ENCODE measurements at regions not wholly inside any gene's neighbourhood (a gene's known extent, or its start where the extent isn't known, plus 50 kb on each side); places are given as distances from the start of the nearest gene placed in this dataset.

DNA sequence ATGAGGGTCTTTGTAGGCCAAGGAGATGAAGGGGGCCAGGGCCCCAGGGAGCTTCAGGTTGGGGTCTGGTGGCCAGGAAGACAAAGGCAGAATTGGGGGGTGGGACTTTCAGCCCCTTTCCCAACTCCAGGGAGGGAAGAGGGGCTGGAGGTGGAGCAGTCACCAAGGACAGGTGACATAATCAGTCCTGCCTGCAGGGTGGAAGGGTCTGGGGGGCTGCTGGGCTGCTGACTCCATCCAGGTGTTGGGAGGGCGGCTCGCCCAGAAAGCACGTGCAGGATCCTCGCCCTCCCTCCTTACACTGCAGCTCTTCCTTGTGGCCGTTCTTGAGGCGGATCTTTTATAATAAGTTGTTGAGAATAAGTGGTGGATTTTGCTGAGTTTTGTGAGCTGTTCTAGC is 1491.1 kb downstream of the TBC1D22A start:
- TF ChIP-seq, protein P1, sequence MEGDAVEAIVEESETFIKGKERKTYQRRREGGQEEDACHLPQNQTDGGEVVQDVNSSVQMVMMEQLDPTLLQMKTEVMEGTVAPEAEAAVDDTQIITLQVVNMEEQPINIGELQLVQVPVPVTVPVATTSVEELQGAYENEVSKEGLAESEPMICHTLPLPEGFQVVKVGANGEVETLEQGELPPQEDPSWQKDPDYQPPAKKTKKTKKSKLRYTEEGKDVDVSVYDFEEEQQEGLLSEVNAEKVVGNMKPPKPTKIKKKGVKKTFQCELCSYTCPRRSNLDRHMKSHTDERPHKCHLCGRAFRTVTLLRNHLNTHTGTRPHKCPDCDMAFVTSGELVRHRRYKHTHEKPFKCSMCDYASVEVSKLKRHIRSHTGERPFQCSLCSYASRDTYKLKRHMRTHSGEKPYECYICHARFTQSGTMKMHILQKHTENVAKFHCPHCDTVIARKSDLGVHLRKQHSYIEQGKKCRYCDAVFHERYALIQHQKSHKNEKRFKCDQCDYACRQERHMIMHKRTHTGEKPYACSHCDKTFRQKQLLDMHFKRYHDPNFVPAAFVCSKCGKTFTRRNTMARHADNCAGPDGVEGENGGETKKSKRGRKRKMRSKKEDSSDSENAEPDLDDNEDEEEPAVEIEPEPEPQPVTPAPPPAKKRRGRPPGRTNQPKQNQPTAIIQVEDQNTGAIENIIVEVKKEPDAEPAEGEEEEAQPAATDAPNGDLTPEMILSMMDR (IDR thresholded peaks at IDR 0.05; ENCODE audit: borderline replicate concordance, insufficient read depth, low read depth, low read length) = no peak
- H3K4me3 ChIP-seq (ENCODE audit: low read depth, low read length) = no peak overlapping the region

DNA sequence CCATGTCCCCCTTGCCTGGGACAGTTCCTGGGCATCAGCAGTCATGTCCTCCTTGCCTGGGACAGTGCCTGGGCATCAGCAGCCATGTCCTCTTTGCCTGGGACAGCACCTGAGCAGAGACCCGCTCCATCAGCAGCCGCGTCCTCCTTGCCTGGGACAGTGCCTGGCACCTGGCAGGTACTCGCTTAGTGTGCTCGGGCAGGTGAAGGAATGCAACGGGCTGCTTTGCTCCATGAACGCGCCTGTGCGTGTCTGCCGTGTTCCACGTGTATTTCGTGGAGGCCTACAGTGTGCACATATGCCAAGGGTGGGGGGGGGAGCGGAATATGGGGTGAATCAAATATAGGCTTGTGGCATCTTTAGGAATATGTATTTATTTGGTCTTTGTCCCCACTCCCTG is 1490.7 kb downstream of the TBC1D22A start:
- H3K4me3 ChIP-seq (ENCODE audit: low read depth, low read length) = no peak overlapping the region
- TF ChIP-seq, protein P1 (IDR thresholded peaks at IDR 0.05; ENCODE audit: borderline replicate concordance, insufficient read depth, low read depth, low read length) = no peak

DNA sequence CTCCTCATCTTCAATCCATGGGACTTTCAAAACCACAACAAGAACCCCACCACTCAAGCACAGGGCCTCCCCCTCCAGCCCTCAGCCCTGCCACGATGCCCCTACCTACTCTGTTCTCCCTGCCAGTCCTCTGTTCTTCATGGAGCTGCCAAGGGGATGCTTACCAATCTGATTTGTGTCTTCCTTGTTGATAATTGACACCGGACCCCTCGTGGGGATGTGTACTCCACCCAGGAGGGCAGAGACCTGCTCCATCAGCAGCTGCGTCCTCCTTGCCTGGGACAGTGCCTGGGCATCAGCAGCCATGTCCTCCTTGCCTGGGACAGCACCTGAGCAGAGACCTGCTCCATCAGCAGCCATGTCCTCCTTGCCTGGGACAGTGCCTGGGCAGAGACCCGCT is 1489.2 kb downstream of the TBC1D22A start:
- TF ChIP-seq, protein P1 (IDR thresholded peaks at IDR 0.05; ENCODE audit: borderline replicate concordance, insufficient read depth, low read depth, low read length) = no peak
- no peak overlapping the region for H3K4me3 ChIP-seq (ENCODE audit: low read depth, low read length)

DNA sequence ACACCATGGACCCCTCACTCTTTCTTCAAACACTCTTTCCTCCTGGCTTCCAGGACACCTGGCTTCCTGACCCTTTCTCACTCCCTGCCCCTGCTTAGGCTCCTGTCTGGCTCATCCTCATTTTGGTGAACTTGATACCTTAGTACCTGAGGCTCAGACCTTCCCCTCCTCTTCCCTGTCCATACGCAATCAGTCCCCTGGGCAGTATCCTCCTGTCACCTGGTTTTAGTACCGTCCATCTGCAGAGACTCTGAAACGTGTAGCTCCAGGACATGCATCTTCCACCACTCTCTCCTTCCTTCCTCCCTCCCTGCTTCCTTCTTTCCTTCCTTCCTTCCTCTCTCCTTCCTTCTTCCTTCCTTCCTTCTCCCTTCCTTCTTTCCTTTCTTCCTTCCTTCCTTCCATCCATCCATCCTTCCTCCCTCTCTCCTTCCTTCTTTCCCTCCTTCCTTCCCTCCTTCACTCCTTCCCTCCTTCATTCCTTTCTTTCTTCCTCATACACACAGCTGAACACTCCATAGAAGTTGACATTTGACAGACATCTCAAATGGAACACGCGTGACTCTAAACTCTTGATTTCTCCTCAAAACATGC is 1488.6 kb downstream of the TBC1D22A start:
- H3K4me3 ChIP-seq (ENCODE audit: low read depth, low read length) = no peak overlapping the region
- TF ChIP-seq, protein P1 (IDR thresholded peaks at IDR 0.05; ENCODE audit: borderline replicate concordance, insufficient read depth, low read depth, low read length) = no peak

DNA sequence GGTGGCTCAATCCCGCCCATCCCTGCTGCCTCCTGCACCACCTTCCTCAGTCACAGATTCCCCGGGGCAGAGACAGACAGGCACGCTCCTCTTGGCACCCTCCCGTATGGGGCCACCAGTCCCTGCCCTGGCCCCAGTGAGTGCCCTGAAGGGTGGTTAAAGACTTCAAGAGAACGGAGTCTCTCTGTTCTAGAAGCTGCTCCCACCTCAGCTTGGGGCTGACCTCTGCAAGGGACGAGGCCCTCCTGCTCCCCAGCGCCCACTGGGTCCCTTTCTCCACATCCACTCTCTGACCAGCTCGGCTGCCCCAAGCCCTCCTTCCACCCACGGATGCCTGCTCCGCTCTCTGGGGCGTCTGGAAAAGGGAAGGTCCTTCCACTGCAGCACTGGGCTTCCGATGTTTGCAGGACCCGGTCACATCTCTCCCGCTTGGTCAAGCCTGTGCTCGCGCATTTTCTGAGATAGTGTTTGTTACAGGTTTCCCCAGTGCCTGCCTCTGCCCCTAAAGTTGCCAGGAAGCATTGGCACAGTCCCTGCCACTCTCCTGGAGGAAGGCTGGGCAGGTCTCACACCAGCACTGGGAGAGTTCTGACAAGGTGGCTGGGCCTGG is 1487.9 kb downstream of the TBC1D22A start:
- H3K4me3 ChIP-seq (ENCODE audit: low read depth, low read length) = no peak overlapping the region
- TF ChIP-seq, protein P1 (IDR thresholded peaks at IDR 0.05; ENCODE audit: borderline replicate concordance, insufficient read depth, low read depth, low read length) = no peak

DNA sequence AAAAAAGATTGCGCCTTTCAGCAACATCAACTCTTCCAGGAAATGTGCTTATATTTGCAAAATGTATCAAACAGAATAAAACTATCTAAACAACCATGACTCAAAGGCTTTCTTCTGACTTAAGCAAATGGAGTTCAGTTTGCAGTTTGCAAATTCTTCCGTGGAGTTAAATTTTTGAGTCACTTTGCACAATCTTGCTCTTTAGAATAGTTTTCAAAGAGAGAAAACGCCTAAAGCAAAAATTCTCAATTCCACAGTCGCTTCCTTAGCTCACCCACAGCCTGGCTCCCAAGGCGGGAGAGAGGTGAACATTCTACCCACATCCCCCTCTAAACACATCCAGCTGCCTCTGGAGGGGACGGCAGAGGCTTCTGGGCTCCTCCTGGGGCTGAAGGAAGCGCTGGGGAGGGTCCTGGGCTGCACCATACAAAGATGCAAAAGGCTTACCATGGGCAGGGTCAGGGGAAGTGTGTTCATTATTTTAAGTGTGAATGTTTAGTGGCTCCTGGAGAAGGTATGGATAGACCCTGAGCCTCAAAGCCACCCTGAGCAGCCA is 1487.3 kb downstream of the TBC1D22A start:
- H3K4me3 ChIP-seq (ENCODE audit: low read depth, low read length) = no peak overlapping the region
- TF ChIP-seq, protein P1 (IDR thresholded peaks at IDR 0.05; ENCODE audit: borderline replicate concordance, insufficient read depth, low read depth, low read length) = no peak

DNA sequence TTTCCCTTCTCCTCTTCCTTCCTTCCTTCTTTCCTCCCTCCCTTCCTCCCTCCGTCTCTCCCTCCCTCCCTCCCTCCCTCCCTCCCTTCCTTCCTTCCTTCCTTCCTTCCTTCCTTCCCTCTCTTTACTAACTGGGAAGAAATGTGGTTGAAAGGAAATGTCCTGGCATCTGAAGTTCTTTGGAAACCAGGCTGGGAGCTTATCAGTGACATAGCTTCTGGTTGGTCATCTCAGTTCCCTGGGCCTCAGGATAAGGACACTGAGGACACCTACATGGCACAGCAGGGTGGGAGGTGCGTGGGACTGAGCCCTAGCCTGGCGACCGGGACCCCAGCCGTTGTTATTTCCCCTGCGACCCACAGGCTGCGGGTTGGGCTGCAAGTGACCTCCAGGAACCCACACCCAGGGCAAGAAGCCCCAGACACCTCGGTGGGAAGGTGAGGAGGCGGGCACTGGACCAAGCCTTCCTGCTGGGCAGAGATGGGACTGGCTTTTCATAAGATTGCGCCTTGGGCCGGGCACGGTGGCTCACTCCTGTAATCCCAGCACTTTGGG is 1486.5 kb downstream of the TBC1D22A start:
- TF ChIP-seq, protein P1 (IDR thresholded peaks at IDR 0.05; ENCODE audit: borderline replicate concordance, insufficient read depth, low read depth, low read length) = no peak
- H3K4me3 ChIP-seq (ENCODE audit: low read depth, low read length) = no peak overlapping the region
